WTC11 (cell line): ENCODE measurements at regions not wholly inside any gene's neighbourhood (a gene's known extent, or its start where the extent isn't known, plus 50 kb on each side); places are given as distances from the start of the nearest gene placed in this dataset.

Experiments used
- ATAC-seq: fragments of 200-7000 bp; cut with Tn5 transposase; 2 replicates; pipeline ENCODE4 v1.10.0; 2021; ENCODE audit warnings: mild to moderate bottlenecking, moderate library complexity
- CTCF ChIA-PET: fragments of 300-600 bp; sonication (Branson Sonifier 250); formaldehyde crosslinking; loops from one replicate; lab custom pipeline; 2021; ENCODE audit warnings: antibody characterized with exemption; lab: Charles Lee
- POLR2A ChIA-PET: fragments of 350-600 bp; sonication (Branson Sonifier 250); formaldehyde crosslinking; loops from one replicate; lab custom pipeline; 2021; ENCODE audit warnings: antibody characterized with exemption; lab: Charles Lee
- DNase-seq: peaks from one replicate; pipeline ENCODE4 v3.0.0; 2021; ENCODE audit warnings: low spot score
- H3K27ac Mint-ChIP-seq: 2 replicates; pipeline ENCODE4 v1.8.0; 2021; ENCODE audit warnings: mixed read lengths
- H3K27me3 Mint-ChIP-seq: 2 replicates; pipeline ENCODE4 v1.8.0; 2021; ENCODE audit warnings: low read depth, mild to moderate bottlenecking, moderate library complexity, mixed read lengths
- H3K36me3 Mint-ChIP-seq: 2 replicates; pipeline ENCODE4 v1.8.0; 2021; ENCODE audit warnings: mixed read lengths
- H3K4me1 Mint-ChIP-seq: 2 replicates; pipeline ENCODE4 v1.8.0; 2022; ENCODE audit warnings: mixed read lengths
- H3K4me3 Mint-ChIP-seq: 2 replicates; pipeline ENCODE4 v1.8.0; 2021; ENCODE audit warnings: mild to moderate bottlenecking, moderate library complexity, mixed read lengths
- H3K9me3 Mint-ChIP-seq: 2 replicates; pipeline ENCODE4 v1.8.0; 2021; ENCODE audit warnings: mixed read lengths
- CBFB ChIP-seq: sonication (generic); formaldehyde crosslinking; IDR thresholded peaks from 2 replicates; pipeline ENCODE4 v1.8.1; 2022; ENCODE audit warnings: mild to moderate bottlenecking, low read depth, missing genetic modification reagents
- ESRRA ChIP-seq: sonication (generic); formaldehyde crosslinking; IDR thresholded peaks from 2 replicates; pipeline ENCODE4 v1.8.1; 2022; ENCODE audit warnings: mild to moderate bottlenecking, missing genetic modification reagents, borderline replicate concordance
- HMGA2 ChIP-seq: fragments of 250-450 bp; sonication (Bioruptor Pico); IDR thresholded peaks from 2 replicates; pipeline ENCODE4 v1.4.0; 2021; ENCODE audit warnings: mild to moderate bottlenecking, moderate library complexity
- JAZF1 ChIP-seq: fragments of 250-450 bp; sonication (Bioruptor Pico); IDR thresholded peaks from 2 replicates; pipeline ENCODE4 v1.9.0; 2021; ENCODE audit warnings: moderate library complexity, mild to moderate bottlenecking, inconsistent platforms
- NR2C2 ChIP-seq: sonication (generic); formaldehyde crosslinking; IDR thresholded peaks from 2 replicates; pipeline ENCODE4 v1.8.0; 2022; ENCODE audit warnings: mild to moderate bottlenecking, missing genetic modification reagents
- RELA ChIP-seq: sonication (generic); formaldehyde crosslinking; IDR thresholded peaks from 2 replicates; pipeline ENCODE4 v1.8.1; 2022; ENCODE audit warnings: missing genetic modification reagents, mild to moderate bottlenecking, borderline replicate concordance
- ZNF138 ChIP-seq: sonication (generic); formaldehyde crosslinking; conservative IDR thresholded peaks from 2 replicates; pipeline ENCODE4 v1.8.1; 2022; ENCODE audit warnings: mild to moderate bottlenecking, moderate library complexity, missing genetic modification reagents
- TF ChIP-seq, protein P1 (sequence below): sonication (generic); formaldehyde crosslinking; IDR thresholded peaks from 2 replicates; pipeline ENCODE4 v1.8.1; 2022; ENCODE audit warnings: missing genetic modification reagents, borderline replicate concordance
- TF ChIP-seq, protein P2 (sequence below): fragments of 250-450 bp; sonication (Bioruptor Pico); IDR thresholded peaks from 2 replicates; pipeline ENCODE4 v1.9.0; 2021; ENCODE audit warnings: moderate library complexity, mild to moderate bottlenecking, inconsistent platforms, borderline replicate concordance
- TF ChIP-seq, protein P3 (sequence below): fragments of 250-450 bp; sonication (Bioruptor Pico); conservative IDR thresholded peaks from 2 replicates; pipeline ENCODE4 v1.9.0; 2021; ENCODE audit warnings: mild to moderate bottlenecking
- TF ChIP-seq, protein P4 (sequence below): sonication (generic); formaldehyde crosslinking; IDR thresholded peaks from 2 replicates; pipeline ENCODE4 v1.8.1; 2023; ENCODE audit warnings: mild to moderate bottlenecking, missing genetic modification reagents, moderate library complexity
- TF ChIP-seq, protein P5 (sequence below): sonication (generic); formaldehyde crosslinking; IDR thresholded peaks from 2 replicates; pipeline ENCODE4 v1.8.0; 2022; ENCODE audit warnings: mild to moderate bottlenecking, missing genetic modification reagents
- TF ChIP-seq, protein P6 (sequence below): sonication (generic); formaldehyde crosslinking; IDR thresholded peaks from 2 replicates; pipeline ENCODE4 v1.8.1; 2022; ENCODE audit warnings: low read depth, missing genetic modification reagents, borderline replicate concordance
- TF ChIP-seq, protein P7 (sequence below): fragments of 250-450 bp; sonication (Bioruptor Pico); IDR thresholded peaks from 2 replicates; pipeline ENCODE4 v1.9.0; 2021; ENCODE audit warnings: mild to moderate bottlenecking
- TF ChIP-seq, protein P8 (sequence below): sonication (generic); formaldehyde crosslinking; IDR thresholded peaks from 2 replicates; pipeline ENCODE4 v1.8.1; 2022; ENCODE audit warnings: mild to moderate bottlenecking, missing genetic modification reagents, moderate library complexity, borderline replicate concordance
- TF ChIP-seq, protein P9 (sequence below): sonication (generic); formaldehyde crosslinking; IDR thresholded peaks from 2 replicates; pipeline ENCODE4 v1.8.1; 2023; ENCODE audit warnings: mild to moderate bottlenecking, missing genetic modification reagents
- TF ChIP-seq, protein P10 (sequence below): sonication (generic); formaldehyde crosslinking; IDR thresholded peaks from 2 replicates; pipeline ENCODE4 v1.8.1; 2023; ENCODE audit warnings: mild to moderate bottlenecking, missing genetic modification reagents, moderate library complexity

DNA sequence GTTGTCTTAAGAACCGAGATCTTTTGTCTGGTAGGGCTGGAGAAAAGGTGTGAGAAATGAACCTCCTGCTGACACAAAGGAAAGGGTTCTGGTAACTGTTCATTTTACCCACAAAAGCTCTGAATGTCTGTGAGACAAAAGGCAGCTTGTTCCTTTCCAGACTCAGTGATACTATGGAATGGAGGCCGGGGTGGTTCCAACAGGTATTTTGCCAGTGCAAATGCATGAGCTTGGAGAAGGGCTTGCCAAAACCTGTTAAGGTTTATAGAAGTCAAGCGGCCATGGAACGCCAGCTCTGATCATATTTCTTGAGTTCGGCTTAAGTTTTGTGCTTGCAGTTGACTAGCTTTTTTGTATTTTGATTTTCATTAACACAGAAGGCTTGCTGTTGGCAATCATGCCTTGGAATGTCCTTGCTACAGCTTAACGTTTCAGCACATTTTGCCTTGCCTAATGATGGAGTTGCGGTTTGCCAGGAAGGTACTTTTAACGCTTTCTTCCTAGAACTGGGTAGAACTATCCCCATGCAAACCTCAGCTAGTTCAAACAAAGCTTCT lies 328.6 kb downstream of the PIK3R1 start (continued):
- TF ChIP-seq, protein P1, sequence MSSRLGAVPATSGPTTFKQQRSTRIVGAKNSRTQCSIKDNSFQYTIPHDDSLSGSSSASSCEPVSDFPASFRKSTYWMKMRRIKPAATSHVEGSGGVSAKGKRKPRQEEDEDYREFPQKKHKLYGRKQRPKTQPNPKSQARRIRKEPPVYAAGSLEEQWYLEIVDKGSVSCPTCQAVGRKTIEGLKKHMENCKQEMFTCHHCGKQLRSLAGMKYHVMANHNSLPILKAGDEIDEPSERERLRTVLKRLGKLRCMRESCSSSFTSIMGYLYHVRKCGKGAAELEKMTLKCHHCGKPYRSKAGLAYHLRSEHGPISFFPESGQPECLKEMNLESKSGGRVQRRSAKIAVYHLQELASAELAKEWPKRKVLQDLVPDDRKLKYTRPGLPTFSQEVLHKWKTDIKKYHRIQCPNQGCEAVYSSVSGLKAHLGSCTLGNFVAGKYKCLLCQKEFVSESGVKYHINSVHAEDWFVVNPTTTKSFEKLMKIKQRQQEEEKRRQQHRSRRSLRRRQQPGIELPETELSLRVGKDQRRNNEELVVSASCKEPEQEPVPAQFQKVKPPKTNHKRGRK (CRISPR knock-in tag), result no peak
- TF ChIP-seq, protein P2, sequence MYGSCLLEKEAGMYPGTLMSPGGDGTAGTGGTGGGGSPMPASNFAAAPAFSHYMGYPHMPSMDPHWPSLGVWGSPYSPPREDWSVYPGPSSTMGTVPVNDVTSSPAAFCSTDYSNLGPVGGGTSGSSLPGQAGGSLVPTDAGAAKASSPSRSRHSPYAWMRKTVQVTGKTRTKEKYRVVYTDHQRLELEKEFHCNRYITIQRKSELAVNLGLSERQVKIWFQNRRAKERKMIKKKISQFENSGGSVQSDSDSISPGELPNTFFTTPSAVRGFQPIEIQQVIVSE (CRISPR knock-in tag), result no peak
- TF ChIP-seq, protein P3, sequence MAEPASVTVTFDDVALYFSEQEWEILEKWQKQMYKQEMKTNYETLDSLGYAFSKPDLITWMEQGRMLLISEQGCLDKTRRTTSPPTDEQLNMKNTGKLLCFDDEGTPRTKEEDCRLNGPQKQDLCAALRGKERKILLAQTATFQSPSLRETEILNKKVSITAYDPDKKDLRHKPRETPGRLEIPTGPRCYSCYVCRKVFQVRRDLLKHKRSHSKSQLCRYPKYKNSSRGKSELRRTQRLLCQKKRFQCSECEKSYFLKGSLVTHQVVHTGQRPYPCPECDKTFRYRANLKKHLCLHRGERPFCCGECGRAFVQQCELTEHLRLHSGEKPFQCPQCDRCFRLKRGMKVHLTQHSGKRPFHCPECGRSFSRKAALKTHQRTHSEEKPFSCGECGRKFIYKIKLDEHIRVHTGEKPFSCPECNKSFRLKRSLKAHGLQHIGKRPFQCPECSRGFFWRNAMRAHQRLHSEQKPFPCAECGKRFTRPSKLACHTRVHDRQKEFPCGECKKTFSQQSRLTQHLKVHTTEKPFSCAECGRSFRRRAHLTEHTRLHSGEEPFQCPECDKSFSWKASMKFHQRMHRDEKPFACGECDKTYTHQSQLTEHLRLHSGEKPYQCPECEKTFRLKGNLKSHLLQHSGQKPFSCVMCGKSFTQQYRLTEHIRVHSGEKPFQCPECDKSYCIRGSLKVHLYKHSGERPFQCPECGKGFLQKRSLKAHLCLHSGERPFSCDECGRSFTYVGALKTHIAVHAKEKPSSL (CRISPR knock-in tag), result no peak

DNA sequence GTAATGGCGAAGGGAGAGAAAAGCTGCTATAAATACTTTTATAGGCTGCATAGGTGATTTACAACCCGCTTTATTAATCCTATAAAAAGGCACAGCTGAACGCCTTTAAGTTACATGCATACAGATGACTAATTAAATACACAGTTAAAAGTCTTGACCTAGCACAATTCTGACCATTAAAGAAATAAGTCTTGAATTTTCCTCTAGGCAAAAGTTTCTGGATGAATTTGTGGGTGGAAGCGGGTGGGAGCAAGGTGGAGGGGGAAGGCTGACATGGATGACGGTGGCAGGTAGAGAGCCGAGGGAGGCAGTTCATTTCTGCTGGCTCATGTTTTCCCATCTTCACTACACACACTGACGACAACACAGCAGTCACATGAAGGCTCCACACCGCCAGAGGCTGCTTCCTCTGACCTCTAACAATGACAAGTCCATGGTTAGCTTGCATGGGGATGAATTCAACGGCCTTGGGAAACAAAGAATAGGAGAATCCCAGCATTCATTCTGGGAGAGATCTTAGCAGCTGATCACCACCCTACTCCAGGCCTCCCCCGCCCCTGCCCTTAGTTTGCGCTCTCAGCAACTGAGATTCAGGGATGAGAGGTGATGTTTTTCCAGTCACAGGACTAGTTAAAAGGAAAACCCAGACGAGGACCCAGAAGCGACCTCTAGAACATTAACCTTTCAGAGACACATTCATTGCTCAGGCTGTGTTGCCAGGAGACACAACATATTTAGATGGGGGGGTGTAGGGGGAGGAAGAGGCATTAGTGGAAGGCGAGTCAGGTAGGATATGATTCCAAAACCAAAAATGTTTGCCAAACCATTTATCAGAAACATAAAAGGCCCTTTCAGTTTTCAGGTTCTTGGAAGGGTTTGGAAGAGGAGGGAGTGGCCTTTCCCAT lies 329.3 kb downstream of the PIK3R1 start:
- H3K36me3 Mint-ChIP-seq, result no peaks in the 10 kb centered on the region
- no peak overlapping the region for H3K27ac Mint-ChIP-seq
- TF ChIP-seq NR2C2 (CRISPR knock-in tag) (no peak), HMGA2 (CRISPR knock-in tag) (no peak), ZNF138 (CRISPR knock-in tag) (no peak), CBFB (no peak), RELA (CRISPR knock-in tag) (no peak), JAZF1 (CRISPR knock-in tag) (no peak), ESRRA (no peak)
- TF ChIP-seq, protein P4, sequence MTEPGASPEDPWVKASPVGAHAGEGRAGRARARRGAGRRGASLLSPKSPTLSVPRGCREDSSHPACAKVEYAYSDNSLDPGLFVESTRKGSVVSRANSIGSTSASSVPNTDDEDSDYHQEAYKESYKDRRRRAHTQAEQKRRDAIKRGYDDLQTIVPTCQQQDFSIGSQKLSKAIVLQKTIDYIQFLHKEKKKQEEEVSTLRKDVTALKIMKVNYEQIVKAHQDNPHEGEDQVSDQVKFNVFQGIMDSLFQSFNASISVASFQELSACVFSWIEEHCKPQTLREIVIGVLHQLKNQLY (CRISPR knock-in tag), result no peak
- TF ChIP-seq, protein P5, sequence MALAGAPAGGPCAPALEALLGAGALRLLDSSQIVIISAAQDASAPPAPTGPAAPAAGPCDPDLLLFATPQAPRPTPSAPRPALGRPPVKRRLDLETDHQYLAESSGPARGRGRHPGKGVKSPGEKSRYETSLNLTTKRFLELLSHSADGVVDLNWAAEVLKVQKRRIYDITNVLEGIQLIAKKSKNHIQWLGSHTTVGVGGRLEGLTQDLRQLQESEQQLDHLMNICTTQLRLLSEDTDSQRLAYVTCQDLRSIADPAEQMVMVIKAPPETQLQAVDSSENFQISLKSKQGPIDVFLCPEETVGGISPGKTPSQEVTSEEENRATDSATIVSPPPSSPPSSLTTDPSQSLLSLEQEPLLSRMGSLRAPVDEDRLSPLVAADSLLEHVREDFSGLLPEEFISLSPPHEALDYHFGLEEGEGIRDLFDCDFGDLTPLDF (CRISPR knock-in tag), result no peak
- TF ChIP-seq, protein P6, sequence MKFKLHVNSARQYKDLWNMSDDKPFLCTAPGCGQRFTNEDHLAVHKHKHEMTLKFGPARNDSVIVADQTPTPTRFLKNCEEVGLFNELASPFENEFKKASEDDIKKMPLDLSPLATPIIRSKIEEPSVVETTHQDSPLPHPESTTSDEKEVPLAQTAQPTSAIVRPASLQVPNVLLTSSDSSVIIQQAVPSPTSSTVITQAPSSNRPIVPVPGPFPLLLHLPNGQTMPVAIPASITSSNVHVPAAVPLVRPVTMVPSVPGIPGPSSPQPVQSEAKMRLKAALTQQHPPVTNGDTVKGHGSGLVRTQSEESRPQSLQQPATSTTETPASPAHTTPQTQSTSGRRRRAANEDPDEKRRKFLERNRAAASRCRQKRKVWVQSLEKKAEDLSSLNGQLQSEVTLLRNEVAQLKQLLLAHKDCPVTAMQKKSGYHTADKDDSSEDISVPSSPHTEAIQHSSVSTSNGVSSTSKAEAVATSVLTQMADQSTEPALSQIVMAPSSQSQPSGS, result no peak
- TF ChIP-seq, protein P7, sequence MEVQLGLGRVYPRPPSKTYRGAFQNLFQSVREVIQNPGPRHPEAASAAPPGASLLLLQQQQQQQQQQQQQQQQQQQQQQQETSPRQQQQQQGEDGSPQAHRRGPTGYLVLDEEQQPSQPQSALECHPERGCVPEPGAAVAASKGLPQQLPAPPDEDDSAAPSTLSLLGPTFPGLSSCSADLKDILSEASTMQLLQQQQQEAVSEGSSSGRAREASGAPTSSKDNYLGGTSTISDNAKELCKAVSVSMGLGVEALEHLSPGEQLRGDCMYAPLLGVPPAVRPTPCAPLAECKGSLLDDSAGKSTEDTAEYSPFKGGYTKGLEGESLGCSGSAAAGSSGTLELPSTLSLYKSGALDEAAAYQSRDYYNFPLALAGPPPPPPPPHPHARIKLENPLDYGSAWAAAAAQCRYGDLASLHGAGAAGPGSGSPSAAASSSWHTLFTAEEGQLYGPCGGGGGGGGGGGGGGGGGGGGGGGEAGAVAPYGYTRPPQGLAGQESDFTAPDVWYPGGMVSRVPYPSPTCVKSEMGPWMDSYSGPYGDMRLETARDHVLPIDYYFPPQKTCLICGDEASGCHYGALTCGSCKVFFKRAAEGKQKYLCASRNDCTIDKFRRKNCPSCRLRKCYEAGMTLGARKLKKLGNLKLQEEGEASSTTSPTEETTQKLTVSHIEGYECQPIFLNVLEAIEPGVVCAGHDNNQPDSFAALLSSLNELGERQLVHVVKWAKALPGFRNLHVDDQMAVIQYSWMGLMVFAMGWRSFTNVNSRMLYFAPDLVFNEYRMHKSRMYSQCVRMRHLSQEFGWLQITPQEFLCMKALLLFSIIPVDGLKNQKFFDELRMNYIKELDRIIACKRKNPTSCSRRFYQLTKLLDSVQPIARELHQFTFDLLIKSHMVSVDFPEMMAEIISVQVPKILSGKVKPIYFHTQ, result no peak
- TF ChIP-seq, protein P8, sequence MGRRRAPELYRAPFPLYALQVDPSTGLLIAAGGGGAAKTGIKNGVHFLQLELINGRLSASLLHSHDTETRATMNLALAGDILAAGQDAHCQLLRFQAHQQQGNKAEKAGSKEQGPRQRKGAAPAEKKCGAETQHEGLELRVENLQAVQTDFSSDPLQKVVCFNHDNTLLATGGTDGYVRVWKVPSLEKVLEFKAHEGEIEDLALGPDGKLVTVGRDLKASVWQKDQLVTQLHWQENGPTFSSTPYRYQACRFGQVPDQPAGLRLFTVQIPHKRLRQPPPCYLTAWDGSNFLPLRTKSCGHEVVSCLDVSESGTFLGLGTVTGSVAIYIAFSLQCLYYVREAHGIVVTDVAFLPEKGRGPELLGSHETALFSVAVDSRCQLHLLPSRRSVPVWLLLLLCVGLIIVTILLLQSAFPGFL, result no peak
- TF ChIP-seq, protein P9, sequence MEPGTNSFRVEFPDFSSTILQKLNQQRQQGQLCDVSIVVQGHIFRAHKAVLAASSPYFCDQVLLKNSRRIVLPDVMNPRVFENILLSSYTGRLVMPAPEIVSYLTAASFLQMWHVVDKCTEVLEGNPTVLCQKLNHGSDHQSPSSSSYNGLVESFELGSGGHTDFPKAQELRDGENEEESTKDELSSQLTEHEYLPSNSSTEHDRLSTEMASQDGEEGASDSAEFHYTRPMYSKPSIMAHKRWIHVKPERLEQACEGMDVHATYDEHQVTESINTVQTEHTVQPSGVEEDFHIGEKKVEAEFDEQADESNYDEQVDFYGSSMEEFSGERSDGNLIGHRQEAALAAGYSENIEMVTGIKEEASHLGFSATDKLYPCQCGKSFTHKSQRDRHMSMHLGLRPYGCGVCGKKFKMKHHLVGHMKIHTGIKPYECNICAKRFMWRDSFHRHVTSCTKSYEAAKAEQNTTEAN (CRISPR knock-in tag), result no peak
- TF ChIP-seq, protein P10, sequence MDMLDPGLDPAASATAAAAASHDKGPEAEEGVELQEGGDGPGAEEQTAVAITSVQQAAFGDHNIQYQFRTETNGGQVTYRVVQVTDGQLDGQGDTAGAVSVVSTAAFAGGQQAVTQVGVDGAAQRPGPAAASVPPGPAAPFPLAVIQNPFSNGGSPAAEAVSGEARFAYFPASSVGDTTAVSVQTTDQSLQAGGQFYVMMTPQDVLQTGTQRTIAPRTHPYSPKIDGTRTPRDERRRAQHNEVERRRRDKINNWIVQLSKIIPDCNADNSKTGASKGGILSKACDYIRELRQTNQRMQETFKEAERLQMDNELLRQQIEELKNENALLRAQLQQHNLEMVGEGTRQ (CRISPR knock-in tag), result no peak
- CTCF ChIA-PET, result no interaction called here
- no peak for ATAC-seq
- POLR2A ChIA-PET, result no interaction called here
- no peaks in the 10 kb centered on the region for H3K27me3 Mint-ChIP-seq
- H3K9me3 Mint-ChIP-seq, result no peaks in the 10 kb centered on the region
- H3K4me3 Mint-ChIP-seq, result no peak overlapping the region
- peaks cover 42% of the 10 kb centered on the region for H3K4me1 Mint-ChIP-seq
- no peak for DNase-seq
